ENCODE measurements at regions not wholly inside any gene's neighbourhood (a gene's known extent, or its start where the extent isn't known, plus 50 kb on each side); places are given as distances from the start of the nearest gene placed in this dataset.
"Not testable (repeated sequence)": the region's sequence is repeated elsewhere in the genome, so short reads cannot be mapped to it uniquely, and the experiment has no call there.

- Histone ChIP-seq H3K36me3 (ENCODE audit: insufficient read depth, low read length) (no peaks in the 10 kb centered on the region), H3K4me1 (ENCODE audit: insufficient read depth, low read length, poor library complexity, severe bottlenecking) (no peaks in the 10 kb centered on the region), H3K9me2 (replicated peaks; ENCODE audit: low read depth, low read length) (no peaks in the 10 kb centered on the region), H3K79me2 (ENCODE audit: insufficient read depth, low read length) (no peaks in the 10 kb centered on the region), H4K20me1 (ENCODE audit: insufficient read depth, low read length, poor library complexity, severe bottlenecking) (no peaks in the 10 kb centered on the region), H3K4me2 (ENCODE audit: low read depth, low read length, poor library complexity, severe bottlenecking) (no peak overlapping the region), H3K4me3 (ENCODE audit: low read length, poor library complexity, severe bottlenecking) (no peak overlapping the region), H3K27me3 (ENCODE audit: insufficient read depth, low read length, poor library complexity, severe bottlenecking) (no peaks in the 10 kb centered on the region), H3K9me3 (ENCODE audit: insufficient read depth, low read depth, low read length) (no peaks in the 10 kb centered on the region), H2AFZ (ENCODE audit: low read length) (no peak overlapping the region), H3K9ac (ENCODE audit: low read depth, low read length, poor library complexity, severe bottlenecking) (no peak overlapping the region), H3F3A (ENCODE audit: low read depth) (no peaks in the 10 kb centered on the region)
- TF ChIP-seq EZH2phosphoT487 (IDR thresholded peaks at IDR 0.05; ENCODE audit: borderline replicate concordance) = no peak
- TF ChIP-seq, protein P1, sequence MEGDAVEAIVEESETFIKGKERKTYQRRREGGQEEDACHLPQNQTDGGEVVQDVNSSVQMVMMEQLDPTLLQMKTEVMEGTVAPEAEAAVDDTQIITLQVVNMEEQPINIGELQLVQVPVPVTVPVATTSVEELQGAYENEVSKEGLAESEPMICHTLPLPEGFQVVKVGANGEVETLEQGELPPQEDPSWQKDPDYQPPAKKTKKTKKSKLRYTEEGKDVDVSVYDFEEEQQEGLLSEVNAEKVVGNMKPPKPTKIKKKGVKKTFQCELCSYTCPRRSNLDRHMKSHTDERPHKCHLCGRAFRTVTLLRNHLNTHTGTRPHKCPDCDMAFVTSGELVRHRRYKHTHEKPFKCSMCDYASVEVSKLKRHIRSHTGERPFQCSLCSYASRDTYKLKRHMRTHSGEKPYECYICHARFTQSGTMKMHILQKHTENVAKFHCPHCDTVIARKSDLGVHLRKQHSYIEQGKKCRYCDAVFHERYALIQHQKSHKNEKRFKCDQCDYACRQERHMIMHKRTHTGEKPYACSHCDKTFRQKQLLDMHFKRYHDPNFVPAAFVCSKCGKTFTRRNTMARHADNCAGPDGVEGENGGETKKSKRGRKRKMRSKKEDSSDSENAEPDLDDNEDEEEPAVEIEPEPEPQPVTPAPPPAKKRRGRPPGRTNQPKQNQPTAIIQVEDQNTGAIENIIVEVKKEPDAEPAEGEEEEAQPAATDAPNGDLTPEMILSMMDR (conservative IDR thresholded peaks at IDR 0.05; ENCODE audit: low read length) = no peak
These were observed 151.8 kb downstream of the PTPRU start for GRCh38 chr1:29388170-29388569.

GRCh38 chr1:29387210-29387609 lies 150.9 kb downstream of the PTPRU start:
- H3K27me3 ChIP-seq (ENCODE audit: insufficient read depth, low read length, poor library complexity, severe bottlenecking) = no peaks in the 10 kb centered on the region
- no peaks in the 10 kb centered on the region for H3K9me3 ChIP-seq (ENCODE audit: insufficient read depth, low read depth, low read length)
- no peak overlapping the region for H3K9ac ChIP-seq (ENCODE audit: low read depth, low read length, poor library complexity, severe bottlenecking)
- H3F3A ChIP-seq (ENCODE audit: low read depth) = no peaks in the 10 kb centered on the region
- no peaks in the 10 kb centered on the region for H4K20me1 ChIP-seq (ENCODE audit: insufficient read depth, low read length, poor library complexity, severe bottlenecking)
- H3K36me3 ChIP-seq (ENCODE audit: insufficient read depth, low read length) = no peaks in the 10 kb centered on the region
- H2AFZ ChIP-seq (ENCODE audit: low read length) = no peak overlapping the region
- TF ChIP-seq EZH2phosphoT487 (IDR thresholded peaks at IDR 0.05; ENCODE audit: borderline replicate concordance) = no peak
- TF ChIP-seq, protein P1 (conservative IDR thresholded peaks at IDR 0.05; ENCODE audit: low read length) = no peak
- H3K4me1 ChIP-seq (ENCODE audit: insufficient read depth, low read length, poor library complexity, severe bottlenecking) = no peaks in the 10 kb centered on the region
- no peak overlapping the region for H3K4me3 ChIP-seq (ENCODE audit: low read length, poor library complexity, severe bottlenecking)
- H3K79me2 ChIP-seq (ENCODE audit: insufficient read depth, low read length) = no peaks in the 10 kb centered on the region
- H3K9me2 ChIP-seq (replicated peaks; ENCODE audit: low read depth, low read length) = no peaks in the 10 kb centered on the region
- no peak overlapping the region for H3K4me2 ChIP-seq (ENCODE audit: low read depth, low read length, poor library complexity, severe bottlenecking)

GRCh38 chr1:29386453-29386852 lies 150.1 kb downstream of the PTPRU start:
- not testable (repeated sequence) for H2AFZ ChIP-seq (ENCODE audit: low read length); H3K4me1 ChIP-seq (ENCODE audit: insufficient read depth, low read length, poor library complexity, severe bottlenecking); H3F3A ChIP-seq (ENCODE audit: low read depth); H4K20me1 ChIP-seq (ENCODE audit: insufficient read depth, low read length, poor library complexity, severe bottlenecking); H3K9me2 ChIP-seq (replicated peaks; ENCODE audit: low read depth, low read length); H3K4me2 ChIP-seq (ENCODE audit: low read depth, low read length, poor library complexity, severe bottlenecking); H3K36me3 ChIP-seq (ENCODE audit: insufficient read depth, low read length); H3K79me2 ChIP-seq (ENCODE audit: insufficient read depth, low read length); H3K9me3 ChIP-seq (ENCODE audit: insufficient read depth, low read depth, low read length); H3K9ac ChIP-seq (ENCODE audit: low read depth, low read length, poor library complexity, severe bottlenecking); H3K4me3 ChIP-seq (ENCODE audit: low read length, poor library complexity, severe bottlenecking); H3K27me3 ChIP-seq (ENCODE audit: insufficient read depth, low read length, poor library complexity, severe bottlenecking)

- TF ChIP-seq EZH2phosphoT487 (IDR thresholded peaks at IDR 0.05; ENCODE audit: borderline replicate concordance) = no peak
- TF ChIP-seq, protein P1 (conservative IDR thresholded peaks at IDR 0.05; ENCODE audit: low read length) = no peak
- Histone ChIP-seq H3K4me2 (ENCODE audit: low read depth, low read length, poor library complexity, severe bottlenecking) (no peak overlapping the region), H2AFZ (ENCODE audit: low read length) (no peak overlapping the region), H3K79me2 (ENCODE audit: insufficient read depth, low read length) (no peaks in the 10 kb centered on the region), H3K4me3 (ENCODE audit: low read length, poor library complexity, severe bottlenecking) (no peak overlapping the region), H3K36me3 (ENCODE audit: insufficient read depth, low read length) (no peaks in the 10 kb centered on the region), H3K27me3 (ENCODE audit: insufficient read depth, low read length, poor library complexity, severe bottlenecking) (no peaks in the 10 kb centered on the region), H3K9me3 (ENCODE audit: insufficient read depth, low read depth, low read length) (no peaks in the 10 kb centered on the region), H3K9me2 (replicated peaks; ENCODE audit: low read depth, low read length) (no peaks in the 10 kb centered on the region), H3K9ac (ENCODE audit: low read depth, low read length, poor library complexity, severe bottlenecking) (no peak overlapping the region), H4K20me1 (ENCODE audit: insufficient read depth, low read length, poor library complexity, severe bottlenecking) (no peaks in the 10 kb centered on the region), H3K4me1 (ENCODE audit: insufficient read depth, low read length, poor library complexity, severe bottlenecking) (no peaks in the 10 kb centered on the region), H3F3A (ENCODE audit: low read depth) (no peaks in the 10 kb centered on the region)
These were observed 149.6 kb downstream of the PTPRU start for GRCh38 chr1:29385966-29386365.
